GM23248 (cell line): ENCODE measurements at regions not wholly inside any gene's neighbourhood (a gene's known extent, or its start where the extent isn't known, plus 50 kb on each side); places are given as distances from the start of the nearest gene placed in this dataset.

Source experiments
- DNase-seq: peaks from one replicate; pipeline ENCODE4 v3.0.0-alpha.2; 2015
- H2AFZ ChIP-seq: fragments of 200-600 bp; sonication (generic); 2 replicates; pipeline ENCODE4 v1.6.1; 2016; ENCODE audit warnings: antibody characterized with exemption
- H3F3A ChIP-seq: fragments of 200-600 bp; sonication (generic); 2 replicates; pipeline ENCODE4 v1.6.1; 2016; ENCODE audit warnings: mild to moderate bottlenecking, antibody characterized with exemption, mixed run types; ENCODE audit not compliant: insufficient read depth
- H3K27ac ChIP-seq: fragments of 200-600 bp; sonication (generic); 2 replicates; pipeline ENCODE4 v1.5.1; 2016; ENCODE audit warnings: mild to moderate bottlenecking
- H3K27me3 ChIP-seq: fragments of 200-600 bp; sonication (generic); replicated peaks from 2 replicates; pipeline ENCODE4 v1.6.1; 2016; ENCODE audit warnings: mild to moderate bottlenecking; ENCODE audit not compliant: insufficient read depth
- H3K36me3 ChIP-seq: fragments of 200-600 bp; sonication (generic); 2 replicates; pipeline ENCODE4 v1.6.1; 2016; ENCODE audit warnings: low read depth, mild to moderate bottlenecking
- H3K4me1 ChIP-seq: fragments of 200-600 bp; sonication (generic); 2 replicates; pipeline ENCODE4 v1.6.1; 2016; ENCODE audit warnings: mild to moderate bottlenecking; ENCODE audit not compliant: insufficient read depth
- H3K4me2 ChIP-seq: fragments of 200-600 bp; sonication (generic); one replicate; pipeline ENCODE4 v1.6.1; 2016; ENCODE audit warnings: mild to moderate bottlenecking; ENCODE audit not compliant: unreplicated experiment
- H3K4me3 ChIP-seq: fragments of 200-600 bp; sonication (generic); 2 replicates; pipeline ENCODE4 v1.5.1; 2016; ENCODE audit warnings: mild to moderate bottlenecking
- H3K79me2 ChIP-seq: fragments of 200-600 bp; sonication (generic); 2 replicates; pipeline ENCODE4 v1.6.1; 2016; ENCODE audit warnings: mild to moderate bottlenecking; ENCODE audit not compliant: insufficient read depth
- H3K9ac ChIP-seq: fragments of 200-600 bp; sonication (generic); 2 replicates; pipeline ENCODE4 v1.6.1; 2016; ENCODE audit warnings: mild to moderate bottlenecking
- H3K9me2 ChIP-seq: fragments of 200-600 bp; sonication (generic); 2 replicates; pipeline ENCODE4 v1.6.1; 2016; ENCODE audit warnings: mixed run types, mild to moderate bottlenecking, moderate library complexity; ENCODE audit not compliant: insufficient read depth
- H3K9me3 ChIP-seq: fragments of 200-600 bp; sonication (generic); one replicate; pipeline ENCODE4 v1.6.1; 2017; ENCODE audit warnings: low read depth
- H4K20me1 ChIP-seq: fragments of 200-600 bp; sonication (generic); 2 replicates; pipeline ENCODE4 v1.6.0; 2016; ENCODE audit not compliant: insufficient read depth
- EZH2 ChIP-seq: fragments of 200-600 bp; sonication (generic); IDR thresholded peaks from 2 replicates; pipeline ENCODE4 v1.6.1; 2018; ENCODE audit warnings: antibody characterized with exemption, mild to moderate bottlenecking; ENCODE audit not compliant: insufficient read depth, poor library complexity, severe bottlenecking
- EZH2phosphoT487 ChIP-seq: fragments of 200-600 bp; sonication (generic); IDR thresholded peaks from 2 replicates; pipeline ENCODE4 v1.6.1; 2018; ENCODE audit warnings: antibody characterized with exemption, moderate library complexity, mild to moderate bottlenecking, low read depth; ENCODE audit not compliant: insufficient read depth
- WGBS, 2 experiments: methylation state at CpG; one replicate each; pipeline ENCODE4 v1.1.6; 2015 to 2017; ENCODE audit warnings: low lambda C conversion rate in 2 of 2, low coverage in 1 of 2; ENCODE audit errors: missing lambda C conversion rate in 2 of 2; 5-methylcytosine and 5-hydroxymethylcytosine counted together
- in situ Hi-C: fragments of 300-500 bp; cut with MboI; formaldehyde crosslinking; loops from 2 replicates; pipeline ENCODE4 v1.15.0; 2020

DNA sequence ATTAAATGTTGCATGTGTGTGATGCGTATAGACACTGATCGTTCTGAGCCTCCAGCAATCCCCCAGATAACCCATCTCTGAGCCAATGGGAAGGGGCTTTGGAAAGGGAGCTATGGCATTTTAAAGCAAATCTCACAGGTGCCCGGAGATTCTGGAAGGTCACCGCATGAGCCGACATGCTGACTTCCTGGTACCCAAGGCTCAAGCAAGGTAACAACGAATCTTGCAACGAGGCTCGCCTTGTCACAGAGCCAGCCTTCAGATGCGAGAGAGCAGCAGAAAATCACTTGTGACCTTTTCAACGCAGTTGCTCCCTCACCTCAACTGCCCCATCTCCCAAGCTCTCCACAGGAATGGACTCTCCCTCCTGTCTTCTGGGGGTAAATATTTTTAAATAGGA is 154.8 kb upstream of the CDH5 start:
- no peaks in the 10 kb centered on the region for H3K9me3 ChIP-seq
- H3K36me3 ChIP-seq: no peaks in the 10 kb centered on the region
- H3K27ac ChIP-seq: no peak overlapping the region
- H3K4me1 ChIP-seq: no peaks in the 10 kb centered on the region; the same call in 1 of the 2 replicates
- in situ Hi-C loops: no loop called here
- no peak overlapping the region for H2AFZ ChIP-seq
- TF ChIP-seq EZH2: no peak
- no peak for TF ChIP-seq EZH2phosphoT487
- H3K27me3 ChIP-seq: no peaks in the 10 kb centered on the region
- no peak overlapping the region for H3K4me2 ChIP-seq
- no peaks in the 10 kb centered on the region for H3K9me2 ChIP-seq
- no peaks in the 10 kb centered on the region for H4K20me1 ChIP-seq
- no peak overlapping the region for H3K9ac ChIP-seq
- no peak for DNase-seq
- WGBS, 2 experiments: 85 to 86% methylated on average over 10 of the region's 10 CpGs
- no peak overlapping the region for H3K4me3 ChIP-seq
- no peaks in the 10 kb centered on the region for H3K79me2 ChIP-seq
- peaks cover 1% of the 10 kb centered on the region for H3F3A ChIP-seq

DNA sequence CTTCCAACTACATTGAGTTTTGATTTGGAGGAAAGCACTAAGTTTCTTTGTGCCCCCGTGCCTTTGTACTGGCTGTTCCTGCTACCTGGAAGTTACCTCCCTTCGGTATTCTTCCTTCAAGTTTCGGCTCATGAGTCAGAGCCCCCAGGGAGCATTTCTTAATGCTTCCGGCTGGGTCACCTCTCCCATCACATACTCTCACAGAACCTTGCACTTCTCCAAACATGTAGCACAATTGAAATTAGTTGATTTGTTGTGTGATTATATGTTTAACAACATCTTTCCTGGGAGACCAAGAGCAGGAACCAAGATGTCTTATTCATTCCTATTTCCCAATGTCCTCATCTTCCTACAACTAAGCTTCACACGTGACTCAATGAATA is 158.6 kb upstream of the CDH5 start:
- peaks cover 23% of the 10 kb centered on the region for H3F3A ChIP-seq
- H3K4me3 ChIP-seq: no peak overlapping the region
- no peaks in the 10 kb centered on the region for H3K36me3 ChIP-seq
- H3K79me2 ChIP-seq: no peaks in the 10 kb centered on the region
- TF ChIP-seq EZH2 (no peak), EZH2phosphoT487 (no peak)
- in situ Hi-C loops: no loop called here
- 96% methylated on average over 5 of the region's 5 CpGs for WGBS, 2 experiments
- H2AFZ ChIP-seq: no peak overlapping the region
- H3K9me2 ChIP-seq: no peaks in the 10 kb centered on the region
- H3K4me2 ChIP-seq: no peak overlapping the region
- H3K9ac ChIP-seq: no peak overlapping the region
- no peaks in the 10 kb centered on the region for H3K9me3 ChIP-seq
- no peaks in the 10 kb centered on the region for H4K20me1 ChIP-seq
- no peaks in the 10 kb centered on the region for H3K27me3 ChIP-seq
- H3K4me1 ChIP-seq: peaks cover 24% of the 10 kb centered on the region
- no peak for DNase-seq
- H3K27ac ChIP-seq: no peak overlapping the region

DNA sequence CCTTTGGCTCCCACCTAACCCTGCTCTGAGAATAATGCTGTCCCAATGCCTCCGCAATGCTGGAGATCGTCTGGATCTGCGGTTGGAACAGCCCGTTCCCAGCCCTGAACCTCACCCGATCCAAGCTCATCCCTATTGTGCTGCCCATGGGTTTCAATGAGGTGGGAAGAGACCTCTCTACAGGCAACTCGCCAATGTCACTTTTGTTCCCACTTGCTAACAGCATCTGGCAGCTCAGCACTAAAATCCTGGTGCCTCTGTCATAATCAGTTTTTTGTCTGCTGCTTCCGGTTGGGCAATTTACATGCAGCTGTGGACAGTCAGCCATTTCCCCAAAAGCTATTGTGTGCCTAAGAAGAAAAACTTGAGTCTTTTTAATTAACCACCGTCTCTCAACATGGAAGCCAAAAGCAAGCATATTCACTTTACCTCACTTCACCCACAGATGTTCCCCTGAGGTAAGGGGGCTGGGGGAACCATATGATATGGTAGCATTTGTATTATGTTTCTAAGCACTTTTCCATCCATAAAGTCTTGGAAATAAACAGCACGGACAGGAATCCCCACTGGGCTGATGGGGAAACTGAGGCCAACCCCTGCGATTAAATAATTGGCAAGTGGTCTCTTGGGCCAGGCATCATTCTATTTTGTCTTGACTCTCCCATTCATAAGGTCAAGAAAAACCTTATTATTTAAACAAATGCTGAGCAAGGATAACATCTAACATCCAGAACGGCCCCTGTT is 159.2 kb upstream of the CDH5 start:
- Histone ChIP-seq H3K27me3 (no peaks in the 10 kb centered on the region), H4K20me1 (no peaks in the 10 kb centered on the region), H2AFZ (no peak overlapping the region), H3K4me1 (peaks cover 24% of the 10 kb centered on the region), H3K79me2 (no peaks in the 10 kb centered on the region), H3K9ac (no peak overlapping the region), H3F3A (peaks cover 23% of the 10 kb centered on the region), H3K4me3 (no peak overlapping the region), H3K9me3 (no peaks in the 10 kb centered on the region), H3K9me2 (no peaks in the 10 kb centered on the region), H3K27ac (no peak overlapping the region), H3K4me2 (no peak overlapping the region), H3K36me3 (no peaks in the 10 kb centered on the region)
- 78 to 79% methylated on average over 11 of the region's 11 CpGs for WGBS, 2 experiments
- in situ Hi-C loops: no loop called here
- DNase-seq: peak; percentile 37
- TF ChIP-seq EZH2phosphoT487: no peak
- no peak for TF ChIP-seq EZH2

DNA sequence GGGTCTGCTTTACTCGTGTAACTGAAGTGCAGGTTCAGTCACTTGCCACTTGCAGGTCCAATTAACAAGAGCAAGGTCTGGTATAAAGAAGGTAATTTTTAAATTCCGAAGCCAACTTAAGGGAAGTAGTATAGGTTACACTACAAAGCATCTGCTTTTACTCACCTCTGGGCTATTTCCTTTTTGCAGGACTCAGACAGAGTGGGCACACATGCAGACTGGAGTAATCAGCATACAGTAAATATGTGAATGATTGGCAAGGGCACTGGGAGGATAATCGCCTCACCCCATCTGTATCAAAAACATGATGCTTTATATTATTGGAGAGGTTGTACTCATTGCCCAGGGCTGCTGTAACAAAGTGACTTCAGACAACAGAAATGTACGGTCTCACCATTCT is 160.1 kb upstream of the CDH5 start:
- Histone ChIP-seq H3K9ac (no peak overlapping the region), H3K4me2 (no peak overlapping the region), H2AFZ (no peak overlapping the region), H3K4me1 (peaks cover 24% of the 10 kb centered on the region), H3K4me3 (no peak overlapping the region), H3K27ac (no peak overlapping the region), H3K9me3 (no peaks in the 10 kb centered on the region), H3K79me2 (no peaks in the 10 kb centered on the region), H3K36me3 (no peaks in the 10 kb centered on the region), H3K27me3 (no peaks in the 10 kb centered on the region), H3K9me2 (no peaks in the 10 kb centered on the region), H3F3A (peaks cover 23% of the 10 kb centered on the region), H4K20me1 (no peaks in the 10 kb centered on the region)
- 69 to 71% methylated on average over 4 of the region's 4 CpGs for WGBS, 2 experiments
- in situ Hi-C loops: no loop called here
- TF ChIP-seq EZH2 (no peak), EZH2phosphoT487 (no peak)
- peak; percentile 13 for DNase-seq
